Kidney epithelial cell (primary cell): ENCODE measurements at regions not wholly inside any gene's neighbourhood (a gene's known extent, or its start where the extent isn't known, plus 50 kb on each side); places are given as distances from the start of the nearest gene placed in this dataset.

Experiments used
- DNase-seq: peaks from one replicate; pipeline ENCODE4 v3.0.0-alpha.2; 2010; ENCODE audit warnings: low read depth
- H3K27me3 ChIP-seq: 2 replicates; pipeline ENCODE4 v1.6.0; 2011; ENCODE audit warnings: low read length; ENCODE audit not compliant: control insufficient read depth, insufficient read depth
- H3K36me3 ChIP-seq: 2 replicates; pipeline ENCODE4 v1.5.1; 2011; ENCODE audit warnings: low read length; ENCODE audit not compliant: control insufficient read depth, insufficient read depth
- H3K4me3 ChIP-seq: 2 replicates; pipeline ENCODE4 v1.5.1; 2011; ENCODE audit warnings: low read depth, mild to moderate bottlenecking, control low read depth, low read length
- CTCF ChIP-seq: IDR thresholded peaks from 2 replicates; pipeline ENCODE4 v1.5.1; 2011; ENCODE audit warnings: mild to moderate bottlenecking, moderate library complexity, low read length, control low read depth, inconsistent platforms; ENCODE audit not compliant: insufficient read depth, poor library complexity, severe bottlenecking

GRCh38 chr3:132205609-132206008, 111.6 kb upstream of the ACP3 start:
- Histone ChIP-seq H3K27me3 (no peaks in the 10 kb centered on the region), H3K36me3 (no peaks in the 10 kb centered on the region), H3K4me3 (no peak overlapping the region)
- no peak for DNase-seq
- no peak for TF ChIP-seq CTCF

- no peak for DNase-seq
- Histone ChIP-seq H3K36me3 (no peaks in the 10 kb centered on the region), H3K27me3 (no peaks in the 10 kb centered on the region), H3K4me3 (no peak overlapping the region)
- no peak for TF ChIP-seq CTCF
Measured at GRCh38 chr3:132209855-132210254, 107.4 kb upstream of the ACP3 start.

GRCh38 chr3:132210476-132211346, 106.5 kb upstream of the ACP3 start:
- Histone ChIP-seq H3K27me3 (no peaks in the 10 kb centered on the region), H3K36me3 (no peaks in the 10 kb centered on the region), H3K4me3 (no peak overlapping the region)
- DNase-seq: no peak
- peak; percentile 70 for TF ChIP-seq CTCF

- no peak overlapping the region for H3K4me3 ChIP-seq
- H3K36me3 ChIP-seq: no peaks in the 10 kb centered on the region
- TF ChIP-seq CTCF: no peak
- H3K27me3 ChIP-seq: no peaks in the 10 kb centered on the region
- no peak for DNase-seq
Measured at GRCh38 chr3:132211896-132212295, 105.3 kb upstream of the ACP3 start.

GRCh38 chr3:132218817-132219755, 98.1 kb upstream of the ACP3 start:
- no peak for DNase-seq
- Histone ChIP-seq H3K27me3 (no peaks in the 10 kb centered on the region), H3K4me3 (no peak overlapping the region), H3K36me3 (no peaks in the 10 kb centered on the region)
- TF ChIP-seq CTCF: no peak
